NOMO-1 treated with dmso at 0.1 percent for 144 hours (cell line): ENCODE measurements at regions not wholly inside any gene's neighbourhood (a gene's known extent, or its start where the extent isn't known, plus 50 kb on each side); places are given as distances from the start of the nearest gene placed in this dataset.

ENCODE experiments used
- DNase-seq: peaks from one replicate; lab custom pipeline; 2025; ENCODE audit not compliant: unreplicated experiment; lab: John Stamatoyannopoulos, UW

DNA sequence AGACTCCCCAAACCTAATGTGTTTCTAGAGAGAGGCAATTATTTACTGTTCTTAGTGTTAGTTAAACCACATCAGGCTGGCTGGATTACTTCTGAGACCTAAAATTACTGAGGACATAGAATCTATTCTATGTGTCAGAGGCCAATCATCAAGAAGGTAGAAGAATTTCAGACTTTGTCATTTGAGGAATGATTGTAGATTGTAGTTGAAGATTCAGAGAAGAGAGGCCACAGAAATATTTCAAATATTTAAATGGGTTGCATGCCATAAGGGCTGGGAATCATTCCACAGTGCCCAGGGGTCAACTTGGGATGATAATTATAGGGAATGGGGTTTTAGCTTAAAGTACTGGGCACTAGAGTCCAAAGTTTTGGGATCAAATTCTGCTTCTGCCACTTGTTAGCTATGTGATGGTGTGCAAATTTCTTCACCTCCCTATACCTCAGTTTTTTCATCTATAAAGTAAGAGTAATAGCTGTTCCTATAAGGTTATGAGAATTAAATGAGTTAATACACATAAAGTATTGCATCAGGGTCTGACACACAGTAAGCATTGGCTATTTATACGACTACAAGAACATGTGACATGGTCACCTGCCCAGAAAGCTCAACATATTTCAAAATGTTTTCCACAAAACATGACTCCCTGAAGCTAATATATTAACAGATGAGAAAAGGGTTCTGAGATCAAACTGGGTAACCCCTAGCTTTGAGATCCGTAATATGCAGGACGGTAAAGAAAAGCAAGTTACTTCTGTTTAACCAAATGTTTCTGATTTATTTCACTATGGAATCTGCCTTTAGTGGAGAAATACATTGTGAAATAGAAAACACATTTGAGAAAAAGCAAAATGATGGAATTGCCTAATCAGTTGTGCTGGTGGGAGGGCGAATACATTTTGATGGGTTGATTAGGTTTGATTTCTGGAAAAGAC lies 69.7 kb upstream of the SPAG17 start:
- no peak for DNase-seq

DNA sequence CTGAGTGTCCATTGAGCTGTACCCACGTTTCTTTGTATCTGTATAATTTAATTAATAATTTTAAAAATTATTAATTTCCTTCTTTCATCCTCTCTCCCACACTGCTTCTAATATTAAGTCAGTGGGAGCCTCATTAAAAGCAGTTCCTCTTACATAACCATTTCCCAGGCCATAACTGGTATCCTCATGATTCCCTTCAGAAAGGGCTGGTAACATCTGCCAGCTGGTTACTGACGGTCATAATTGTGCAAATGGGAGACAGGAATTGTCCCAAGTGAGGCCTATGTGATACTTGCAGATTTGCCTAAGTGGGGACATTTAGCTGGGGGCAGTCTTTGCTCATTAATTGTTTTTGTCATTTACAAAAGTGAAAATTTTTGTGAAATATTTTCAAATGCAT lies 69.0 kb upstream of the SPAG17 start:
- DNase-seq, result no peak

DNA sequence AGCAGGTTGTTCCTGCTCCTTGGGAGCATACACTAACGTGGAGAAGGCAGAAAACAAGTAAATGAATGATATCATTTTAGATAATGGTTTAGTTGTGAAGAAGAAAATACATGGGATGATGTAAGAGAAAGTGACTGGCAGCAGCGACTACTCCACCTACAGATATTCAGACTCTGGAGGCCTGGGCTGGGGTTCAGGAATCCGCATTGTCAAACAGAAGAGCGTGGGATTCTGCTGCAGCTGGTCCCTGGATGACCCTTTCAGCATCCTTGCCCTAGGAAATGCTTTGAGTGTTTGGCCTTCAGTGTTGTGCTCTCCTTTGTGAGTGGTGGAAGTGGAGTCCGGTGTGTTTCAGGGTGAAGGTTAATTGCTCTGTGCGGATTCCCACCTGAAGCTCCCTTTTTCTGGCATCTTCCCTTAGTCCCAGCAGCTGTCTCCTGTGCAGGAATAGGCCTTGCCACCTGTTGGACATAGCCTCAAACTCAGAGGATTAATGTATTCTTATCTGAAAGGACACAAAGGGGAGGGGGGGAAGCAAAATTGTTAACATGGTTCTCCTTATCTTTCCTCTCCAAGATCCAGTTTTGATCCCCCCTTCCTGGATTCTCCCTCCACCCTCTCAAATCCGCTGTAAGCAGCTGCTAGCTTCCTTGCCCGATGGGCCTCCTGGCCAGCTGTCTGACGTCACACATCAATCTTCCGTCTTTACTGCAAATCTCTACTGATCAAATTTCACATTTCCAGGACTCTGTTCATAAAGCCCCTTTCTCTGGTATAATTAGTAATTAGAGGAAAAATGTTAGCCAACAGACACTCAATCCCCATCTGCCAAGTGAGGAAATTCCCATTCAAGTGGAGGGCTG lies 68.3 kb upstream of the SPAG17 start:
- no peak for DNase-seq

DNA sequence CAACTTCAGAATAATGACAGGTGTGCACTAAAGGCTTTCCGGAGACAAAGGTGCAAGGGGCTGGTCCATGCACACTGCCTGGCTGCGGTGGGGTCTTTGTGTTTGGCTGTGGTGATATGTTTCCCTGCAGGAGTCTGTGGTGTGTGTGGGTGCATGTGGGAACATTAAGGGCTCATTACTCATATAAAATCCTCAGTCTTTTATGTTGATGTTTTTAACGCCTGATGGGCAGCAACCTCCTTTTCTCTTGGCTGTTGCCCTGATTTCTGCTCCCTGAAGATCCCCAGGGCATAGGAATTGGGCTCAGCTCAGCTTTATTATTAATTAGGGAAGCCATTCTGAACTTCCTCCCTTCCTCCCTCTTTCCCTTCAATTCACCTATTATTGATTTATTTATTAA lies 67.6 kb upstream of the SPAG17 start:
- DNase-seq, result no peak

DNA sequence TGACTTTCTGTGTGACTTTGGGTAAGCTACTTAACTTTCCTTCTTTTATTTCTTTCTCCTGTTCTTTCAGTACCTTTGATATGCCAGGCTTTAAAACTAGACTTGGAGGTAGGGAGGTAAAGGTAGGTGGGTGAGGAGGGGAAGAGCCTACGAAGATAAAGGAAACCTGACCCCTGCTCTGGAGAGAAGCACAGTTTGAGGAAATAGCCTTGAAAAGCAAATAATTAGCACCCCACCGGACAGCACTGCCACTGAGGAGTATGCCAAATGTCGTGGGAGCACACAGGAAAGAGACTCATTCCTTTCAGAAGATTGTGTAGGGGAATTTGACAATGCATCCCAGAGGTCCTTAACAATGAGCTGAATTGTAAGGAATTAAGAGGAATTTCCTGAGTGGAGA lies 65.2 kb upstream of the SPAG17 start:
- DNase-seq, result no peak

DNA sequence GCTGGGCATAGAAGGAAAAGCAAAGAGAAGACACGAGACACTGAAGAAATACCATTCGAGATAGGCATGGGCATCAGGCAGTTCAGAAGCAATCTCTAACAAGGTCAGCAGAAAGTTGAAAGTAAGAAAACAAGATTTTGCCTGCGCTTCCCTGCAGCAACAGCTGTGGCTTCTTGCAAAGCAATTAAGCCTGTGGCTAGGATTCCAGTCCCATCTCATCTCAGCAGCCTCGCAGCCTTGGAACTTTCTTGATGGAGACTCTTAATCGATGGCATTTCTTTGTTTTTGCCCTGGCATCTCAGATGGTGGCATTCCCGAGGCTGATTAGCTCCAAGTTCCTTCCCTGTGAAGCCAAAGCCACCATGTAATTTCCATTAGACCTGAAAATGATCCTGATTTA lies 64.6 kb upstream of the SPAG17 start:
- no peak for DNase-seq

DNA sequence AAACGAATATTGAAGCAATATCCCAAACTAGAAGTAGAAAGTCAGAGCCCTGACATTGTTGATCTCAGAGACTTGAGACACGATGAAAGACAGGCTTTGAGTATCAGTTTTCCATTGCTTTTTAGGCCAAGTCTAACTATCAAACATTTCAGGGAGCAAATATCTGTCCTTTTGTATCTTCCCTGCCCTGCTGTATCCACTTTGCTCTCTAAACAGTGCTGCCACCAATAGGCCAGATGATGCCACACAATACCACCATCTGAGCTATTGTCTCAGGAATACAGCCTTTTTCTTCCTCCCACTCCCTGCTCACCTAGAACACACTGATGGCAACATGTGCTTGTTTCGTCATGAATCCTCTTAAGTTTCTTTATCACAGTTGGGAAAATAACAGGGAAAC lies 62.6 kb upstream of the SPAG17 start:
- DNase-seq, result no peak

DNA sequence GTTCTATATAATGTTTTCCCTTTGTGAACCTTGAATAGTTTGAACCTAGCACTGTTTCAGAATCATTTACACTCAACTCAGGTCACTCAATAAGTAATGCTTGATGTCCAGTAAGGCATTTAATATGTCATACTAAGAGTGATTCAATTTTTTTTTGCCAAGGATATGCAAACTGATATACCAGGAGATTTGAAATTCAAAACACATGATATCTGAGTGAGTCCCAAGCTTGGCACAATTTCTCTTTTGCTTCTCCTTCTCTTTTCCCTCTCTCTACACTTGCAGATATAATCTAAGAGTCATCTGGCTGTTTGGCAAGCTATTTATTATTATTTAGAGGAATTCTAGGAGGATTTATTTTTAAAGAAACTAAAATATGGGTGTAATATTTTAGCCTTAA lies 61.6 kb upstream of the SPAG17 start:
- no peak for DNase-seq

DNA sequence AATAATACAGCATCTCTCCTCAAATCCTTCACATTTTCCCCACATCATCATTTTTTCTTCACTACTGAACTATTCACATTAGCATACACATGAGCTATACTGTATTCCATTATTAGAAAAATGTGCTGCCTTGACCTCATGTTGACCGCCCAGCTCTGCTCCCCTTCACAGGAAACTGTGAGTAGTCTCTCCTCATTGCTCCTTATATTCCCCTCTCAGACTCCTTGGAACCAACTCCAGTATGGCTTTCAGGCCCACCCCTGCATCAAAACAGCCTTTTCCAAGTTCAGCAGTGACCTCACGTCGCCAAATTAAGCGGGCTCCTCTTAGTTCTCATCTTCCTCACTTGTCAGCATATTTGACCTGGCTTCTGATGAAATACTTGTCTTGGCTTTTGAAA lies 59.2 kb upstream of the SPAG17 start:
- no peak for DNase-seq

DNA sequence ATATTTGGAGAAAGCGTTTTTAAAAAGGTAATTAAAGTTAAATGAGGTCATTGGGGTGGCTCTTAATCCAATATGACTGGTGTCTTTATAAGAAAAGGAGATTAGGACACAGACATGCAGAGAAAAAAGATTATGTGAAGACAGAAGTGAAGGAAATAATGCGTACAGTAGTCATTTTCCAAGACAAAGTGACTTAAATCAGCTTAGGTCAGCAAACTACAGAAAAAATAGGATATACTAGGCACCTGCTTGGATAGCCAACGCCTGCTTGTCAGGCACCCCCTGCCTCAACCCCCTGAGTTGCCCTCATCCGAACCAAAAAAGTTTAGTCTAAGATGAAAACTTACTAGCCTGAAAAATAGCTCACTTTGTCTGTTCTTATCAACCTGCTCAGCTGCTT lies 58.2 kb upstream of the SPAG17 start:
- DNase-seq, result no peak
